RCC 7860 (cell line): ENCODE measurements at regions not wholly inside any gene's neighbourhood (a gene's known extent, or its start where the extent isn't known, plus 50 kb on each side); places are given as distances from the start of the nearest gene placed in this dataset.
"Not testable (repeated sequence)": the region's sequence is repeated elsewhere in the genome, so short reads cannot be mapped to it uniquely, and the experiment has no call there.

Source experiments
- DNase-seq: peaks from one replicate; pipeline ENCODE4 v3.0.0-alpha.2; 2015; ENCODE audit warnings: low spot score
- FAIRE-seq: peaks from 2 replicates; lab custom pipeline; 2012; peaks lifted over from hg19 to GRCh38; lab: Jason Lieb, UNC

DNA sequence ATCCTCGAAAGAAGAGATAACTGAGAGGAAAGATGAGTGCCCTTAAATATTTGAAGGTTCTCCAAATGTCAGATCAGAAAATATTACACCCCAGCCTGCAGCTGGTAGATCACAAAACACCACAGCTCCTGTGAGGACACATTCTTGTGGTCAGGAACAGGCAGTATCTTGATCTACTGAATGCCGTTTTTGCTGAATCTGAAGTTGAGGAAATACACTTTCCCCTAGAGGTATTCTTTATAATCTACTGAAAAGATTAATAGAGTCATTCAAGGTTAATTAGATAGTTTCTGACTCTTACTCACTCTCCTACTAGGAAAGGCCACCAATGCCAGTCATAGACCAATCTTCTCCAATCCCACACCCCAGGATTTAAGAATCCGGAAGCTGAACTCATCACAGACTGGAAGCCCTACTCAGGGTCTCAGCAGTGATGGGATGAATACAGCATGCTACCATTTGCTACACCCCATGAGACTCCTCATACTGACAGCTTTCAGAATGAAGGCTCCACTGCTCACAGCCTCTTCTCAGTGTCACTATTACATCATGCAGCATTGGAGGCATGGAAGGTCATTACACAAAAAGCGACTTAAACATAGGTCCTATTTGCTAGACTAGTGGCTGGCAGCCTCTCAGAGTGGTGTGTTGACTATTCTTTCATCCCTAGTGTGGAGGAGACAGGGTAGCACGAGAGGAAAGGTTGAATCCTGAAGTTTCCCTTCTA is 143.9 kb upstream of the SLC1A3 start:
- DNase-seq = peak; percentile 35
- FAIRE-seq = peak; percentile 77

DNA sequence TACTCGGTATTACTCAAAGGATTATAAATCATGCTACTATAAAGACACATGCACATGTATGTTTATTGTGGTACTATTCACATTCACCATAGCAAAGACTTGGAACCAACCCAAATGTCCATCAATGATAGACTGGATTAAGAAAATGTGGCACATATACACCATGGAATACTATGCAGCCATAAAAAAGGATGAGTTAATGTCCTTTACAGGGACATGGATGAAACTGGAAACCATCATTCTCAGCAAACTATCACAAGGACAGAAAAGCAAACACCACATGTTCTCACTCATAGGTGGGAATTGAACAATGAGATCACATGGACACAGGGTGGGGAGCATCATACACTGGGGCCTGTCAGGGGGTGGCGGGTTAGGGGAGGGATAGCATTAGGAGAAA is 130.5 kb upstream of the SLC1A3 start:
- not testable (repeated sequence) for DNase-seq, FAIRE-seq

GRCh38 chr5:36478646-36479317 is 127.6 kb upstream of the SLC1A3 start:
- no peak for DNase-seq

GRCh38 chr5:36481454-36482120 is 124.8 kb upstream of the SLC1A3 start:
- no peak for DNase-seq
- FAIRE-seq = no peak

More at GRCh38 chr5:36478646-36479317, 127.6 kb upstream of the SLC1A3 start:
- no peak for FAIRE-seq

GRCh38 chr5:36482812-36483211 is 123.6 kb upstream of the SLC1A3 start:
- DNase-seq = no peak
- no peak for FAIRE-seq

- FAIRE-seq (no peak), DNase-seq (no peak)
These were observed 116.9 kb upstream of the SLC1A3 start for GRCh38 chr5:36489505-36489904.

- DNase-seq (no peak), FAIRE-seq (no peak)
These were observed 114.5 kb upstream of the SLC1A3 start for GRCh38 chr5:36491856-36492255.

GRCh38 chr5:36492984-36493654 is 113.3 kb upstream of the SLC1A3 start:
- DNase-seq (peak; percentile 63), FAIRE-seq (peak; percentile 54)

DNA sequence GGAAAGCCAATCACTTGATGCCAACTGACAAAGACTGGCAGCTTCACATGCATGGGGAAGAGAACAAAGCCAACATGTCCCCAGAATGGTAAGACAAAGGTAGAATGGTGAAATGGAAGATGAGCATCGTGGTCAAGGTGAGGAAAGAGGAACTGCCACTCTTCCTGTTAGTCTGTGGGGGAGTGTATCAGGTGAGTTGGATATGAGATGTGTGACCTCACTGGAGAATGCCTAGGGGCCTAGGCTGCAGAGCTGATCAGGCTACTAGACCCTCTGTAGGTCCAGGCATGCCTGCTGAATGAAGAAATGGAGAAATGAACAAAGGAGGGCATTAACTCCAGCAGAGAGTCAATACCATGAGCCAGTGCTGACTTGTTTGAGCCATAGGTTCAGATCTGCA is 112.4 kb upstream of the SLC1A3 start:
- DNase-seq = no peak
- FAIRE-seq = no peak

DNA sequence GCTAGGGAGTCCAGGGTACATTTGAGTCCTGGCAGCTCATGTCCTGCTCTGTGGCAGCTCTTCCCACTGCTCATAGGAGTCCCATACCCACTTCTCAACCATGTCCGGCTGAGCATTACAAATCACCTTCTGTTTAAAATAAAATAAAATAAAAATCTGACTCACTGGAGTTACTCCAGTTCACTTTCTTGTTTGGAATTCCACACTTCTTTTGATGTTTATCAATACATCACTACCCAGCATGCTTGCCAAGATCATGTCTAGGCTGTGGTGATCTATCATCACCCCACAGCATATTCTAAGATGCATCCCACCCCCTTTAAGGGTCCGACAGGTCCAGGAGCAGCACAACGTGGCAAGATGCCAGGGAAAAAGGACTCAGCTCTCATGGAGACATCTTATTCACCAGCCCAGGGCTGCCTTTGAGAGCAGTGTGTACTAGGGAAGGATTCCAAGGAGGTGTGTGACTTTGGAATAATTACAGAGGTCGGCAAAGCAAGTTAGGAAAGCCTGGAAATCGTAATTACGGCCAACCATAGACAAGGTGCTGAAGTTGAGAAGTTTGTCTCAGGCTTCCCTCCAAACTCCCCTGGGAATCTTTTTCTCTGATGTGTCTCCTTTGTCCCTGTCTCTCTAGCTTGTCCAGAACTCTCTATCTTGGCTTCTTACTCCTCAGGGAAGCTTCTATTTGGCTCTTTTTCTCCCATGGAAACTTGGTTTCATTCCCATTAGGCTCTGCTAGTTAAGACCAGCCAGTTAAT is 111.4 kb upstream of the SLC1A3 start:
- FAIRE-seq (peak; percentile 11), DNase-seq (peak; percentile 39)

DNA sequence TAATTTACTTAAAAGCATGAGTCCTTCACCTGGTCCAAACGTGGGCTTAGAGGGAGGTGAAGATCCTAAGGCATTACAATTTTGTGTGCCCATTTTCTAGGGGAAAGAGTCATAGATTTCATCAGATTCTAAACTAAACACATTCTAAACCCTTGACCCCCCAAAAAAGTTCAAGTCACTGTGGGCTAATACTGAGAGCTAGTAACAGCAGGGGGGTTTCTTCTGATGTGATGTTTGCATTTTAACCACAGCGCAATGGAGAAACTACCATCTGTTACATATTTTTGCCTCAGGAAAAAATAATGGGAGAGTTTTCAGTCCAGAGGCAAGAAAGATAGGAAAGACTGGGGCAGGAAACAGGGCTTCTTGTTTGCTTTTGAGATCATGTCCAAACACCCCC is 110.8 kb upstream of the SLC1A3 start:
- FAIRE-seq (no peak), DNase-seq (no peak)

- DNase-seq = no peak
- FAIRE-seq = no peak
These were observed 109.9 kb upstream of the SLC1A3 start for GRCh38 chr5:36496471-36496870.

GRCh38 chr5:36502608-36503007 is 103.8 kb upstream of the SLC1A3 start:
- FAIRE-seq = peak; percentile 100

DNA sequence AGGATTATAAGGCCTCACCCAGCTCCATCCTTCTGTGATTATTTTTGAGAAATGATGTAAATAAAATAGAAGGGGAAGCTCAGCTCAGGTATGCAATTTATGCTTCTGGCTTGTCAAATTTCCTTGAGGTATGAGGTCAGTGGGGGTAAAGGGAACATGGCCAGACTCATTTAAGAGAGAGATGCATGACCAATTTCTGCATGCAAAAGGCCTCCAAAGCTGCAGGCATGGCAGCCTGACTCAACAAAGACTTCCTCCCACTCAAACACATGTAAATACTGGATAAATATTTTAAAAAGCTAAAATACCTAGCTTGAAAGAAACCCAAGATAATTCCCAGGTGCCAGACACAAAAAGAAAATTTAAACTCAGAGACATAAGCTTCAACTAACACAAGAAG is 101.4 kb upstream of the SLC1A3 start:
- FAIRE-seq (no peak), DNase-seq (no peak)

More at GRCh38 chr5:36502608-36503007, 103.8 kb upstream of the SLC1A3 start:
- DNase-seq = peak; percentile 98

GRCh38 chr5:36507332-36507952 is 99.0 kb upstream of the SLC1A3 start:
- DNase-seq (peak; percentile 63), FAIRE-seq (peak; percentile 78)

- DNase-seq, FAIRE-seq: not testable (repeated sequence)
These were observed 98.1 kb upstream of the SLC1A3 start for GRCh38 chr5:36508331-36508730.

- FAIRE-seq, DNase-seq: not testable (repeated sequence)
These were observed 92.8 kb upstream of the SLC1A3 start for GRCh38 chr5:36513647-36514046.

DNA sequence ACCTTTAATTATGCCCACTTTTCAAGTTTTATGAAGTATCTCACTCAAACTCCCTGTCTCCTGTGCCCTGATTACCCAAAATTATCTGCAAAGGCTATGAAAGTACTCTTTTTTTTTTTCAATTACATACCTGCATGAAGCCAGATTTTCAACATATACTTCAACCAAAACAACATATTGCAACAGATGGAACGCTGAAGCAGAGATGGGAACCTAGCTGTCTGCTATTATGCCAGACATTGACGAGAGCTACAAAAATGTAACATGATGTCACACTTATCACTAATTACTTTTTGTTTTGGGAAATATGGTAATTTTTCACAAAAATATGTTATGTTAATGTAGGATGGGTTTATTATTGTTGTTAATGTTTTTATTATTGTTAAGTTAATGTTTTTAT is 86.5 kb upstream of the SLC1A3 start:
- DNase-seq (no peak), FAIRE-seq (no peak)

GRCh38 chr5:36521219-36521618 is 85.2 kb upstream of the SLC1A3 start:
- DNase-seq (no peak), FAIRE-seq (no peak)
